ENCODE measurements at regions not wholly inside any gene's neighbourhood (a gene's known extent, or its start where the extent isn't known, plus 50 kb on each side); places are given as distances from the start of the nearest gene placed in this dataset.

DNA sequence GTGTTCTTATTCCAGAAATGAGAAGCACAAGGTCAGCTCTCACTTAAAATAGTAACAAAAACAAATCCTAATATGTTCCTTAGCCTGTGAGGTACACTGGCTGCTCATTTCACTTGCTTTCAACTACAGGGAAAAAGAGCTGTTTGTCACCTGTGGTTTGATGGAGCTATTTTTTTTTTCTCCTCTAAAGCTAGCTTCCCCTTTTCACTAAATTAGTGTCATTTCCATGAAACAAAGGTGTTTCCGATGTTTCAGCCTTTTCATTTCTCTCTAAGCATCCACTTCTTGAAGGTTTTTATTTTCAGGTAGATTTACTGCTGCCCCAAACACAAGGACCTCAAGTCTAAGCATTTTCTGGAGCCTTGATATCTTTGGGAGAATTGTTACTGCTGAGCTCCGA lies 148.6 kb downstream of the RBMX2 start:
- Histone ChIP-seq H2AK5ac (ENCODE audit: low read depth, low read length) (no peak overlapping the region), H3K18ac (ENCODE audit: extremely low read depth, low read length) (no peak overlapping the region), H3K56ac (replicated peaks; ENCODE audit: insufficient read length, low read depth, low read length) (no peak overlapping the region), H3K79me2 (ENCODE audit: control insufficient read depth in 1 of 2, insufficient read depth in 2 of 2, low read length in 2 of 2) (no peaks in the 10 kb centered on the region), H3K23ac (ENCODE audit: insufficient read length) (no peak overlapping the region), H2BK20ac (ENCODE audit: low read length) (no peak overlapping the region), H3K36me3 (ENCODE audit: control insufficient read depth in 2 of 4, insufficient read depth in 4 of 4, low read length in 3 of 4) (no peaks in the 10 kb centered on the region), H4K8ac (ENCODE audit: extremely low read depth, insufficient read depth, low read length) (no peak overlapping the region), H3K4me1 (replicated peaks in 1 of 4; ENCODE audit: control insufficient read depth in 3 of 4, insufficient read depth in 4 of 4, low read length in 3 of 4) (peaks cover 0 to 3% (median 0%) of the 10 kb centered on the region in 4 experiments; a peak in 1 of 7 replicates), H2BK12ac (ENCODE audit: low read depth, low read length) (no peak overlapping the region), H3K4me2 (ENCODE audit: insufficient read depth in 1 of 2, low read depth in 2 of 2, low read length in 2 of 2) (no peak overlapping the region), H3K79me1 (ENCODE audit: low read depth, low read length) (no peaks in the 10 kb centered on the region), H4K5ac (ENCODE audit: insufficient read length, low read depth, low read length) (no peak overlapping the region), H4K20me1 (replicated peaks in 1 of 2; ENCODE audit: control insufficient read depth in 1 of 2, insufficient read depth in 2 of 2, low read length in 2 of 2) (no peaks in the 10 kb centered on the region), H3K27ac (ENCODE audit: low read depth, low read length) (no peak overlapping the region), H2BK120ac (replicated peaks; ENCODE audit: low read depth, low read length) (no peak overlapping the region), H4K91ac (replicated peaks; ENCODE audit: insufficient read length, low read length) (no peak overlapping the region), H2BK15ac (ENCODE audit: low read length) (no peak overlapping the region), H3K4me3 (ENCODE audit: extremely low read depth in 1 of 4, insufficient read depth in 2 of 4, low read depth in 3 of 4, low read length in 4 of 4) (no peak overlapping the region), H3K14ac (ENCODE audit: insufficient read length) (no peak overlapping the region), H2BK5ac (ENCODE audit: low read depth, low read length) (no peak overlapping the region), H3K9ac (replicated peaks in 1 of 4; ENCODE audit: extremely low read depth in 1 of 4, low read depth in 3 of 4, low read length in 3 of 4) (no peak overlapping the region), H2AFZ (ENCODE audit: low read length) (no peak overlapping the region), H3K23me2 (ENCODE audit: low read depth, low read length) (no peaks in the 10 kb centered on the region), H3K27me3 (replicated peaks in 1 of 4; ENCODE audit: control insufficient read depth in 3 of 4, extremely low read depth in 1 of 4, insufficient read depth in 3 of 4, low read length in 3 of 4) (no peaks in the 10 kb centered on the region), H3K4ac (replicated peaks; ENCODE audit: insufficient read length, low read depth, low read length) (no peak overlapping the region), H3K9me3 (ENCODE audit: insufficient read depth in 2 of 2, low read depth in 1 of 2, low read length in 1 of 2) (no peaks in the 10 kb centered on the region)
- ChIA-PET CTCF (ENCODE audit: partially characterized antibody) (interaction anchor here (0.9 to 2.7 kb wide), 7 partner anchors 10 to 444 kb away, joined by 3 to 13 read pairs (median 3); no protein-coding TSS in a partner anchor), POLR2A (ENCODE audit: partially characterized antibody) (interaction anchor here (1.3 kb wide), 1 partner anchor 8 kb away, joined by 3 read pairs; no protein-coding TSS in a partner anchor)
- no peak for FAIRE-seq
- DNase-seq (ENCODE audit: low read depth in 1 of 2, low spot score in 2 of 2), result no peak
- 88% methylated on average over 1 of the region's 2 CpGs; no CpG with 5 or more reads in 1 of the 2 experiments for WGBS, 2 experiments (ENCODE audit: extremely low coverage in 1 of 2, insufficient coverage in 1 of 2, insufficient read length in 1 of 2, insufficient replicate concordance in 2 of 2, low coverage in 1 of 2, low lambda C conversion rate in 2 of 2, missing lambda C conversion rate in 1 of 2)
- TF ChIP-seq POLR2A (IDR thresholded peaks at IDR 0.05; ENCODE audit: control extremely low read depth in 1 of 2, low read depth in 2 of 2, low read length in 2 of 2), result no peak
- TF ChIP-seq, protein P1, sequence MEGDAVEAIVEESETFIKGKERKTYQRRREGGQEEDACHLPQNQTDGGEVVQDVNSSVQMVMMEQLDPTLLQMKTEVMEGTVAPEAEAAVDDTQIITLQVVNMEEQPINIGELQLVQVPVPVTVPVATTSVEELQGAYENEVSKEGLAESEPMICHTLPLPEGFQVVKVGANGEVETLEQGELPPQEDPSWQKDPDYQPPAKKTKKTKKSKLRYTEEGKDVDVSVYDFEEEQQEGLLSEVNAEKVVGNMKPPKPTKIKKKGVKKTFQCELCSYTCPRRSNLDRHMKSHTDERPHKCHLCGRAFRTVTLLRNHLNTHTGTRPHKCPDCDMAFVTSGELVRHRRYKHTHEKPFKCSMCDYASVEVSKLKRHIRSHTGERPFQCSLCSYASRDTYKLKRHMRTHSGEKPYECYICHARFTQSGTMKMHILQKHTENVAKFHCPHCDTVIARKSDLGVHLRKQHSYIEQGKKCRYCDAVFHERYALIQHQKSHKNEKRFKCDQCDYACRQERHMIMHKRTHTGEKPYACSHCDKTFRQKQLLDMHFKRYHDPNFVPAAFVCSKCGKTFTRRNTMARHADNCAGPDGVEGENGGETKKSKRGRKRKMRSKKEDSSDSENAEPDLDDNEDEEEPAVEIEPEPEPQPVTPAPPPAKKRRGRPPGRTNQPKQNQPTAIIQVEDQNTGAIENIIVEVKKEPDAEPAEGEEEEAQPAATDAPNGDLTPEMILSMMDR (IDR thresholded peaks at IDR 0.05; ENCODE audit: control extremely low read depth in 1 of 3, insufficient read depth in 1 of 3, low read depth in 1 of 3, low read length in 3 of 3), result no peak
- no peak for TF ChIP-seq CHD2 (IDR thresholded peaks at IDR 0.05; ENCODE audit: low read length)
- no peak for TF ChIP-seq POLR2AphosphoS5 (IDR thresholded peaks at IDR 0.05; ENCODE audit: low read depth, low read length)
- no peak for TF ChIP-seq TAF1 (IDR thresholded peaks at IDR 0.05; ENCODE audit: low read depth, low read length)
- TF ChIP-seq EZH2 (IDR thresholded peaks at IDR 0.05; ENCODE audit: low read depth, low read length, severe bottlenecking), result no peak
- TF ChIP-seq SRF (IDR thresholded peaks at IDR 0.05; ENCODE audit: low read depth, low read length), result no peak
- TF ChIP-seq POU5F1 (IDR thresholded peaks at IDR 0.05; ENCODE audit: low read depth, low read length), result no peak
- TF ChIP-seq SAP30 (IDR thresholded peaks at IDR 0.05; ENCODE audit: insufficient read depth, insufficient replicate concordance, low read length), result no peak
- TF ChIP-seq YY1 (IDR thresholded peaks at IDR 0.05; ENCODE audit: low read depth, low read length), result no peak
- TF ChIP-seq NRF1 (IDR thresholded peaks at IDR 0.05; ENCODE audit: low read depth, low read length), result no peak
- TF ChIP-seq NANOG (IDR thresholded peaks at IDR 0.05; ENCODE audit: insufficient read depth, low read depth, low read length, poor library complexity, severe bottlenecking), result no peak
- no peak for TF ChIP-seq GTF2F1 (IDR thresholded peaks at IDR 0.05; ENCODE audit: borderline replicate concordance, low read depth, low read length)
